ENCODE measurements at regions not wholly inside any gene's neighbourhood (a gene's known extent, or its start where the extent isn't known, plus 50 kb on each side); places are given as distances from the start of the nearest gene placed in this dataset.

DNA sequence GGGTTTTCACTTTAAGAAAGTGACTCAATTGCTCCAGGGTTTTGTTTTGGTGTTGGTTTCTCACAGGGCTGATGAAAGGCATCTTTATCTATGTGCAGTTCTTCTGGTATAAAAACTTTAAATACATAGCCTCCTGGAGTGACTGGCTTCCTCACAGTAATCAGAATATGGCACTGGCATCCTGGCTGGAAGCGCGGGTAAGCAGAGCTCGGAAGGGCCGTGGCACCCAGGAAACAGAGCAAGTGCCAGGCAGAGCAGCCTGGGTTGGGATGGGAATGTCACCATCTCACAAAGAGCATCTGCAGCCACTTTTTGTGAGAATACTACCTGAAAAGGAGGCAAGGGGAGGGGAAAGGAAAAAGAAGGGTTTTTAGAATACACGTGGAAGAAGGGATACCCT is 534.7 kb downstream of the PLCL1 start:
- TF ChIP-seq, protein P1, sequence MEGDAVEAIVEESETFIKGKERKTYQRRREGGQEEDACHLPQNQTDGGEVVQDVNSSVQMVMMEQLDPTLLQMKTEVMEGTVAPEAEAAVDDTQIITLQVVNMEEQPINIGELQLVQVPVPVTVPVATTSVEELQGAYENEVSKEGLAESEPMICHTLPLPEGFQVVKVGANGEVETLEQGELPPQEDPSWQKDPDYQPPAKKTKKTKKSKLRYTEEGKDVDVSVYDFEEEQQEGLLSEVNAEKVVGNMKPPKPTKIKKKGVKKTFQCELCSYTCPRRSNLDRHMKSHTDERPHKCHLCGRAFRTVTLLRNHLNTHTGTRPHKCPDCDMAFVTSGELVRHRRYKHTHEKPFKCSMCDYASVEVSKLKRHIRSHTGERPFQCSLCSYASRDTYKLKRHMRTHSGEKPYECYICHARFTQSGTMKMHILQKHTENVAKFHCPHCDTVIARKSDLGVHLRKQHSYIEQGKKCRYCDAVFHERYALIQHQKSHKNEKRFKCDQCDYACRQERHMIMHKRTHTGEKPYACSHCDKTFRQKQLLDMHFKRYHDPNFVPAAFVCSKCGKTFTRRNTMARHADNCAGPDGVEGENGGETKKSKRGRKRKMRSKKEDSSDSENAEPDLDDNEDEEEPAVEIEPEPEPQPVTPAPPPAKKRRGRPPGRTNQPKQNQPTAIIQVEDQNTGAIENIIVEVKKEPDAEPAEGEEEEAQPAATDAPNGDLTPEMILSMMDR (IDR thresholded peaks at IDR 0.05) = no peak
- no peak for TF ChIP-seq POLR2A (IDR thresholded peaks at IDR 0.05)

Measured in thyroid gland (tissue), 4 donors.